ENCODE measurements at regions not wholly inside any gene's neighbourhood (a gene's known extent, or its start where the extent isn't known, plus 50 kb on each side); places are given as distances from the start of the nearest gene placed in this dataset.

DNA sequence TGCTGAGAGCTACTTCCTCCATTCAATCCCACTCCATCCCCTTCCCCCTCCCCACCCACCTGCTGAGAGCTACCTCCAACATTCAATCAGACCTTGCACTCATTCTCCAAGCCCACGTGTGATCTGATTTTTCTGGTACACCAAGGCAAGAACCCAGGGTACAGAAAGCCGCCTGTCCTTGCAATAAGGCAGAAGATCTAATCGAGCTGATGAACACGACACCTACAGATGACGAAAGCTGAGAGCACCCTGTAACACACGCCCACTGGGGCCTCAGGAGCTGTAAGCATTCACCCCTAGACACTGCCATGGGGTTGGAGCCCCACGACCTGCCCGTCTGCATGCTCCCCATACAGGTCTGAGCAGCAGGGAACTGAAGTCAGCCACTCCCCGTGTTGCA lies 58.3 kb downstream of the TRIML1 start:
- Histone ChIP-seq H4K20me1 (ENCODE audit: insufficient read depth) (no peaks in the 10 kb centered on the region), H3K4me3 (IDR thresholded peaks at IDR 0.05; ENCODE audit: insufficient read depth, low read depth, low read length) (no peak overlapping the region)

GRCh38 chr4:188198982-188199792 lies 59.9 kb downstream of the TRIML1 start:
- Histone ChIP-seq H4K20me1 (ENCODE audit: insufficient read depth) (no peaks in the 10 kb centered on the region), H3K4me3 (IDR thresholded peaks at IDR 0.05; ENCODE audit: insufficient read depth, low read depth, low read length) (no peak overlapping the region), H3K4me2 (no peak overlapping the region), H3K79me2 (ENCODE audit: insufficient read depth, low read depth) (no peaks in the 10 kb centered on the region), H3K9ac (no peak overlapping the region), H3K36me3 (ENCODE audit: insufficient read depth) (no peaks in the 10 kb centered on the region), H3K27me3 (ENCODE audit: insufficient read depth, low read depth) (no peaks in the 10 kb centered on the region), H3K27ac (no peak overlapping the region), H2AFZ (ENCODE audit: low read depth) (no peak overlapping the region), H3K4me1 (ENCODE audit: low read depth, poor library complexity, severe bottlenecking) (no peaks in the 10 kb centered on the region)
- no peak for TF ChIP-seq CTCF (conservative IDR thresholded peaks at IDR 0.05; ENCODE audit: low read depth, low read length)

More for the DNA sequence above, 58.3 kb downstream of the TRIML1 start:
- TF ChIP-seq CTCF (conservative IDR thresholded peaks at IDR 0.05; ENCODE audit: low read depth, low read length), result no peak
- H3K27ac ChIP-seq, result no peak overlapping the region
- no peaks in the 10 kb centered on the region for H3K27me3 ChIP-seq (ENCODE audit: insufficient read depth, low read depth)
- H3K36me3 ChIP-seq (ENCODE audit: insufficient read depth), result no peaks in the 10 kb centered on the region
- no peak overlapping the region for H2AFZ ChIP-seq (ENCODE audit: low read depth)
- no peak overlapping the region for H3K4me2 ChIP-seq
- no peak overlapping the region for H3K9ac ChIP-seq
- no peaks in the 10 kb centered on the region for H3K79me2 ChIP-seq (ENCODE audit: insufficient read depth, low read depth)
- H3K4me1 ChIP-seq (ENCODE audit: low read depth, poor library complexity, severe bottlenecking), result no peaks in the 10 kb centered on the region

- H3K36me3 ChIP-seq (ENCODE audit: insufficient read depth), result no peaks in the 10 kb centered on the region
- no peaks in the 10 kb centered on the region for H3K27me3 ChIP-seq (ENCODE audit: insufficient read depth, low read depth)
- H3K4me3 ChIP-seq (IDR thresholded peaks at IDR 0.05; ENCODE audit: insufficient read depth, low read depth, low read length), result no peak overlapping the region
- no peaks in the 10 kb centered on the region for H4K20me1 ChIP-seq (ENCODE audit: insufficient read depth)
- H3K4me2 ChIP-seq, result no peak overlapping the region
- H3K9ac ChIP-seq, result no peak overlapping the region
- no peak for TF ChIP-seq CTCF (conservative IDR thresholded peaks at IDR 0.05; ENCODE audit: low read depth, low read length)
- H3K4me1 ChIP-seq (ENCODE audit: low read depth, poor library complexity, severe bottlenecking), result no peaks in the 10 kb centered on the region
- H3K79me2 ChIP-seq (ENCODE audit: insufficient read depth, low read depth), result no peaks in the 10 kb centered on the region
- H3K27ac ChIP-seq, result no peak overlapping the region
- no peak overlapping the region for H2AFZ ChIP-seq (ENCODE audit: low read depth)
These were observed 62.6 kb downstream of the TRIML1 start for GRCh38 chr4:188201851-188202250.

- Histone ChIP-seq H4K20me1 (ENCODE audit: insufficient read depth) (no peaks in the 10 kb centered on the region), H3K27me3 (ENCODE audit: insufficient read depth, low read depth) (no peaks in the 10 kb centered on the region), H3K4me1 (ENCODE audit: low read depth, poor library complexity, severe bottlenecking) (no peaks in the 10 kb centered on the region), H3K36me3 (ENCODE audit: insufficient read depth) (no peaks in the 10 kb centered on the region), H3K4me2 (no peak overlapping the region), H3K4me3 (IDR thresholded peaks at IDR 0.05; ENCODE audit: insufficient read depth, low read depth, low read length) (no peak overlapping the region), H3K9ac (no peak overlapping the region), H2AFZ (ENCODE audit: low read depth) (no peak overlapping the region), H3K27ac (no peak overlapping the region), H3K79me2 (ENCODE audit: insufficient read depth, low read depth) (no peaks in the 10 kb centered on the region)
- TF ChIP-seq CTCF (conservative IDR thresholded peaks at IDR 0.05; ENCODE audit: low read depth, low read length), result no peak
These were observed 67.5 kb downstream of the TRIML1 start for GRCh38 chr4:188206783-188207182.
